22Rv1 (cell line): ENCODE measurements at regions not wholly inside any gene's neighbourhood (a gene's known extent, or its start where the extent isn't known, plus 50 kb on each side); places are given as distances from the start of the nearest gene placed in this dataset.

ENCODE experiments used
- ZFX ChIP-seq: fragments of 450-650 bp; IDR thresholded peaks from 2 replicates; pipeline ENCODE4 v1.6.1; 2017; ENCODE audit warnings: antibody characterized with exemption, borderline replicate concordance
- TF ChIP-seq, protein P1 (sequence below): fragments of 450-650 bp; IDR thresholded peaks from 2 replicates; pipeline ENCODE4 v1.5.1; 2017; ENCODE audit warnings: mild to moderate bottlenecking

DNA sequence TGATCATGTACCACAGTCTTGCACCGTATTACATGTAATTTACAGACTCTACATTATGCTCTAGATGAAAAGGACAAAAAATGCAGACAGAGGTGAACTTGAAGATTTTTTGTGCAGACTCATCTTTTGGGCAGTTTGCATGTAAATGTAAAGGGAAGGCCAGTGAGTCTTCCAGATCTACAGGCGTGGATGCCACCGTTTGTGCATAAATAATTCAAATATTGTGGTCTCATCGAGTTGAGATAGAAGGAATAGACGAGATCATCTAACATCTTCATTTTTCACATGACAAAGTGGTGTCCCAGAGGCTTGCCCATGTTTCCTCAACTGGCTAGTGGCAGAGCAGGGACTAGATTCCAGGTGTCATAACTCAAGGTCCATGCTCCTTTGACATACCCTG lies 125.2 kb downstream of the ALX1 start:
- TF ChIP-seq, protein P1, sequence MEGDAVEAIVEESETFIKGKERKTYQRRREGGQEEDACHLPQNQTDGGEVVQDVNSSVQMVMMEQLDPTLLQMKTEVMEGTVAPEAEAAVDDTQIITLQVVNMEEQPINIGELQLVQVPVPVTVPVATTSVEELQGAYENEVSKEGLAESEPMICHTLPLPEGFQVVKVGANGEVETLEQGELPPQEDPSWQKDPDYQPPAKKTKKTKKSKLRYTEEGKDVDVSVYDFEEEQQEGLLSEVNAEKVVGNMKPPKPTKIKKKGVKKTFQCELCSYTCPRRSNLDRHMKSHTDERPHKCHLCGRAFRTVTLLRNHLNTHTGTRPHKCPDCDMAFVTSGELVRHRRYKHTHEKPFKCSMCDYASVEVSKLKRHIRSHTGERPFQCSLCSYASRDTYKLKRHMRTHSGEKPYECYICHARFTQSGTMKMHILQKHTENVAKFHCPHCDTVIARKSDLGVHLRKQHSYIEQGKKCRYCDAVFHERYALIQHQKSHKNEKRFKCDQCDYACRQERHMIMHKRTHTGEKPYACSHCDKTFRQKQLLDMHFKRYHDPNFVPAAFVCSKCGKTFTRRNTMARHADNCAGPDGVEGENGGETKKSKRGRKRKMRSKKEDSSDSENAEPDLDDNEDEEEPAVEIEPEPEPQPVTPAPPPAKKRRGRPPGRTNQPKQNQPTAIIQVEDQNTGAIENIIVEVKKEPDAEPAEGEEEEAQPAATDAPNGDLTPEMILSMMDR = no peak
- TF ChIP-seq ZFX = no peak
